ENCODE measurements at regions not wholly inside any gene's neighbourhood (a gene's known extent, or its start where the extent isn't known, plus 50 kb on each side); places are given as distances from the start of the nearest gene placed in this dataset.
A peak's percentile ranks its signal among the peaks of the same experiment; 100 is the strongest.

DNA sequence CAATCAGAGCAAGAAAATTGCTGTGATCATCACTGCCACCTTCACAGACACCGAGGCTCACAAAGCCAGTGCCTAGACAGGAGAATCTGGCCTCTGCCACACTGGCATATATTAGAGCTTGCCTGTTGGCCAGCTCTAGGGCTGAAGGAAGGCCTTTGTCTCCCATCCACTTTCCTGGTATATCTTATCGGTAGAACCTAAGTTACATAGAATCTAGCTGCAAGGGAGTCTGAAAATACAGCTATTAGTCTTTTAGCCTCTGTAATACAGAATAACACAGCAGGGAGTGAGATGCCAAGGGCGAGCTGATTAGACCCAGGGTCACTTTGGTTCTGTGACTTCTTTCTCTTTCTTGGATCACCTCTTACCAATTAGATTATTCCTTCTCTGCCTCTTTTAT lies 154.9 kb upstream of the KL start:
- DNase-seq (ENCODE audit: low spot score) = no peak

DNA sequence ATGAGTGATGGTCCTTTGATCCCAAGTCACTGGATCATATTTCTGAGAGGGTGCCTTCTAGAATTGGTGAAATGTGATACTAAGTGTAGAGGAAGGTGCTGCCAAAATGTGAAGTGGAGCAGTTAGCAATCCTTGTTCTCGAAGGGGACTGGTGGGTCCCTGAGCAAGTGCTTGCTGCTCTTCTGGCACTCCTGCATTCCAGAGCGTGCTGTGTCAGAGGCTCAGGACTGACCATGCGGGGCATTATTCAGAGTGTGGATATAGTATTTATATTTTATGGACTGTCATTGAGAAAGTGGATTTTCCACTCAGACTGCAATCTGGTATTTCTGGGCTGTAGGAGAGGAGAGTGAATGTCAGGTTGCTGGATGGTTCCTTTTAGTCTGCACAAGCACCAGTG lies 152.6 kb upstream of the KL start:
- DNase-seq (ENCODE audit: low spot score) = no peak

DNA sequence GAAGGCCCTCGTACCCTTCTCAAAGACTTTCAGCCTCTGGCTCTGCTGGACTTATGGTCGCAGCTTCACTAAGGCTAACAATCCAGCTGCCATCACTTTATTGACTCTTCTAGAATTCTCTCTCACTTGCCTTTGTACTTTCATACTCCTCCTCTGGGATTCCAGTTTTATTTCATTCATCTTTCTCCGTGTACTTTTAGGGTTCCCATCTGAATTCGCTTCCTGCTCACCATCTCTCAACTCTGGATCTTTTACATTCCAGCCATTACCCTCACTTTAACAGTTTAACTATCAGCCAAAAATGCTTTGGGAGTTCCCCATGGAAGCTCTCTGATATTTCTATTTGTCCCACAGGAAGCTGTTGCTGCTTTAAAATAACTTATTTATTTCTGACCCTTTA lies 149.3 kb upstream of the KL start:
- no peak for DNase-seq (ENCODE audit: low spot score)

DNA sequence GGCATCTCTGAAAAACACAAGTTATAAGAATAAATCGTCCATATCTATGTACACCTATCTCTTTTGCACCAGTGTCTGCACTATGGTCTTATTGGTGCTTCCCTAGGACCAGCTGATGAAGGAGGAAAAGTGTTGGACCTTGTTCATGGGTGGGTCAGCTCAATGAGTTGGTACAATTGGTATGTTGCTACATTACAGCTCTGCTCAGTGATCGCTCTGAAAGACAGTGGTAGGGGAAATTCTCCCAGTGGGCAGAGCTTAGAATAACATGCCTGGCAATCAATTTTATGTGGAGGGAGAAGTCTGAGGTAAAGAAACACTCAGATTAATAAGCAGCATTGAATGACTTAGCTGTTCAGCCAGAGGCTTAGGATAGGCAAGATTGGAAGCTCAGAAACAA lies 138.7 kb upstream of the KL start:
- DNase-seq (ENCODE audit: low spot score) = no peak

DNA sequence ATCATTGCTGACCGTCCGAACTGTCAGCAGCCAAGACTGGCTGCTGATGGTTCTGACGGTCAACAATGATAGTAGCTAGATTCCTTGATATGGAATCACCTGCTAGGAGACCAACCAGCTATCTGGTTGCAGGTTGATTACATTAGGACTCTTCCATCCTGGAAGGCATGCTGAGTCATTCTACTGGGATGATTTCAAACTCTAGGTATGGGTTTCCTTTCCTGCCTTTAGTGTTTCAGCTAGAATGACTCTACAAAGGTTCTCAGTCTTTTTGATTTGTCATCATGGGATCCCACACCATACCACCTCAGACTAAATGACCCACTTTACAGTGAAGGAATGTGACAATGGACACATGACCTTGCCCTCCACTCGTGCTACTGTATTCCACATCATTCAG lies 138.1 kb upstream of the KL start:
- no peak for DNase-seq (ENCODE audit: low spot score)

DNA sequence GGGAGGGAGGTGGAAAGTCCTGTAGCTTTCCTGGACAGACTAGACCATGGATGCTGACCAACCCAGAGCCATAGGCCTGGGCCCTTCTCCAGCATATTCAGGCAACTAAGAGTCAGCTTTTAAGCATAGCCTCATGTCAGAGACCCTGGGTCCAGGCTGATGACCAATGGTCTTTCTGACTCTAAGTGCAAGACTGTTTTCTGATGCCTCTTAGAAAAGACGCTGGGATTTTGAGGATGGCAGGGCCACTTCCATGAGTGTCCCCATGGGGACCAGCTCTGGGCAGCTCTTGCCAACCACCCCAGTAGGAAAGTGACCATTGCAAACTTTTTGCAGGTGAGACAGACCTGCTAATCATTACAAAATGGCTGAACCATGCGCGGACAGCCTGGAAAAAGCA lies 135.6 kb upstream of the KL start:
- DNase-seq (ENCODE audit: low spot score) = no peak

DNA sequence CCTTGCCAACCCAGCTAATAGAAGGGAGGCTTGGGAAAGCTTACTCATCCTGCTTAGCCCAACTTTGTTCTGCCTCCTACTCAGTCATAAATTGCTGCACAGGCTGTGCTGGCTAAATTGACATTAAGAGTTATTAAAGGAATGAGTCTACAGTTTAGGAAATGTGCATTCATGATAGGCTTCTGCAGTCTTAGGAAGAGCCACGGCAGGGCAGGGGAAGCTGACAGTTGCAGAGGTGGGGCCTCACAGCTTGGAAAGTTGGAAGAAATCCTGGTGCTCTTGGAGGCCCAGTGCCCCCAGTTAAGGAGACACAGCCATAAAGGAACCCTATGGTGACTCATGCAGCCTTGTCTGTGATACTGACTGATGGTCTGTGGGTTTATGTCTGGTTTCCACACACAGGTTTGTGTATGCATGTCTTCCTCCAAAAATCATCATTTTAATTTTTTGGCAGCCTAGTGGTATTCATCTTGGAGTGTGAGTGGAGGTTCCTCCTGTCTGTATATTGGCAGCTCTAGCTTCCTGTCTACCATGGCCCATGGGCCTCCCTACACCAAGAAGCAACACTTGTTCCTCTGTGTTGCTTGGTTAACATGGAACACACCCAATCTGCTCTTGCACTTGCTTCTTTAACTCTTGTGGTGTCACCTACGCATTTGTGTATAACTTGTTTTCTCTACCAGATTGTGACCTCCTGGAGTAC lies 135.0 kb upstream of the KL start:
- peak; percentile 22 for DNase-seq (ENCODE audit: low spot score)

DNA sequence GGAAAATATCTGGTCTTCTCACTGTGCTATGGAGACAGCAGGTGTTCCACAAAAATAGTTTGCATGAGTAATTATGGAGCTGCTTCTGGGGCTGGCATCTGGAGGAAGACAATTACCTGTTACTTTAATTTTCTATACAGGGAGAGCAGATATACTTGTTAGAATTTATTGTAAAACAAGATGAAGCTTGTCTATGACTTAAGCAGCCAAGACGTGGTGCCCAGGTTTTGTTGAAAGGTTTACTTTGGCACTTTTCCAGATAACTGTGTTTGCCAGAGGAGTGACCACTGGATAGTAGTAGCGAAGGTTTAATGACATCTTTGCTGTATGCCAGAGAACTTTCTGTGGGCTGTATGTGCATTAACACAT lies 134.5 kb upstream of the KL start:
- DNase-seq (ENCODE audit: low spot score) = no peak

DNA sequence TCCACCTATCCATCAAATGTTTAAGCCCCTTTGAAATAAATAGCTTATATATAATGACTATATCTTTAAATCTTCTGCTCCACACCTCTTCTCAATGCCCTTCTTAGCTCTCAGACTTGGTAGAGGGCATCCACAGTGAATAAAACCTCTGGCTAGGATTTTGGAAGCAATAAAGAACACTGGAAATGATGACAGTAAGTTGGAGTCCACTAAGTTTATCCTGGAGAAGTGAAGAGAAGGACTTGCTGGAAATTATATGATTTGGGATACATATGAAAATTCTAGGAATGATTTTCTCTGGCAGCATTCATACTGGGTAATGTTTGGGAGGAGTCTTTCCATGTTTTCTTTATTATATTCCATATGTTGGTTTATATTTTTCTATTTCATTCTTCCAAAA lies 133.5 kb upstream of the KL start:
- DNase-seq (ENCODE audit: low spot score) = no peak

DNA sequence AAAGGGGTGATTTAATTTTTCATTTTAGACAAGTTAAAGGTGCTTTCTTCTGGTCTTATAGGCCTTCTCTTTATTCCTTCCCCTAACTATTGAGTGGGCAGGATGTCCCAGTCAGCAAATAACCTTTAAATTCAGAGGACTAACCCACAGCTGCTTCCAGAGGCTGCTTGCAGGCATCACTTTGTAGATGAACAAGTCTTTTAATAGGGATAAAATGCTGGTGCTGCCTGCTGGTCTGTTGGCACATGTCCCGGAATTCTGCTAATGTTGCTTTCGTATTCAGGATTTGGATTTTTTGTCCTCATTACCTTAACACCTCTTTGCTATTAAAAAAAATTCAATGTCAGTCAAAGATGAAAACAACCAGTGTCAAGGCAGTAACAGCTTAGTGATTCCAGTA lies 132.7 kb upstream of the KL start:
- peak; percentile 34 for DNase-seq (ENCODE audit: low spot score)

DNA sequence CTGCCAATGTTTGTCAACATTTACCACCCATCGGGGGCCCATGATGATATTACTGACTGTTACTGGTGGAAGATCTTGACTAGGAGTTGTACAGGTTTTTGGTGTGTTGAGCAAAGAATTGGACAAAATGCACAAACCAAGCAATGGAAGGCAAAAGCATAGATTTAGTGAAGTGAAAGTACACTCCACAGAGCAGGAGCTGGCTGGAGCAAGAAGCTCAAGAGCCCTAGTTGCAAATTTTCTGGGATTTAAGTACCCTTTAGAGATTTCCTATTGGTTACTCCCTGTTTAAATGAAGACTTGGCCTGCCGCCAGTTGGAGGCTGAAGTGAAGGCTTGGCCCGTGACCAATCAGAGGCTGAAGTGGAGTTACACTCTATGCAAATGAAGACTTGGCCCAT lies 128.6 kb upstream of the KL start:
- DNase-seq (ENCODE audit: low spot score) = no peak

DNA sequence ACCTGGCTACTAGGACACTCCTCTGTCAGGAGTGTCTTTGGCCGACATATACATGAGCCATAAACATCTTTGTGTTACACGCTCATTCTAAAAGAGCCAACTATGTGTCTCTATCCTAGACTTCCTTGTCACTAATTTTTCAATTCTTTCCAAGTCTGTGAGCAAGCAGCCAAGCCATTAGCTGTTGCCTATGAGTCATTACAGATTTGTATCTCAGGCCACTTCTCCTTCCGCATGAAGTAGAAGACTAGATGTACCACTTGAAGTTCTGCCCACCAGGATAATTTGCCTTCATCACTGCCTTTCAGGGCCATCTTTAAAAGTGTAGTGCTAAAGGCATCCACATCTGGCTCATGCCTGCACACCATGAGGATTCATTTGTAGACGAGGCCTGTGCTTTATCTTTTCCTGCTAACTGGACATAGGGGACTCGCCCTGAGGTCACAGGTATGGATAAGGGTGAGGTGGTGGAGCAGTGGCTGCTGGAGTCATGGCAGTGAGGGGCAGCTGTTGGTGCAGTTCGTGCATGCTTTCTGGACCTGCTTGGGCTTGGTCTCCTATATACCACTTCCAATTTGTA lies 126.1 kb upstream of the KL start:
- no peak for DNase-seq (ENCODE audit: low spot score)

DNA sequence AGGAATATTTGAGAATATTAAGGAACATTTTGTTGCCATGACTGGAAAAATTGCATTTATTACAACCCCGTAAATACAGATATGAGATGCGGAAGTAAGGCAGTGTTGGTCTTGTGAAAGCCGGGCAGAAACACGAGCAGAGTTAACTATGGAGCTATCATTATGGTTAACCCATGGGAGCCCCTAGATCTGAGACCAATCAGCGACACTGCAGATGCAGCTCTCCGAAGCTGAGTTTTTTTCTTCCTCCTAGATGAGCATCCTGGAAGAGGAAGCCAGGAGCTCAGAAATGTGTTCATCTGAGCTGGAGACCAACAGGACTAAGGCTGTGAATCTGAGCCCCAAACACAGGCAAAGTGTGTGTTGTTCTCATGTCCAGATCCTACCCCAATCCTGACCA lies 123.0 kb upstream of the KL start:
- DNase-seq (ENCODE audit: low spot score) = no peak

DNA sequence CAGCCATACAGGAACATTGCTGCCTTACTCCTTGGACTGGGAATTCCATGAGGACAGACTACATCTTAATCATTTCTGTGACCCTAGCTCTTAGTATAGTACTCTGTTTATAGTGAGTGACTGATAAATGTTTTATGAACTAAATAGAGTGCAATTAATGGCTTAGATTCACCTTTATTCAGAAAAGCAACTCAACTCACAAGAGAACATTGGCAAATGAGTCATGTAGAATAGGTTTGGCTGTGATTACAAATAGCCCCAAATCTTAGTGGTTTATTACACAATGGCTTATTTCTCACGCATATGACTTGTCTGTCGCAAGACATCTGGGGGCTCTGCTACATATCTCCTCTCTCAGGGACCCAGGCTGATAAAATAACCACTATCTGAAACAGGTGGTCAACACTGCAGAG lies 121.6 kb upstream of the KL start:
- no peak for DNase-seq (ENCODE audit: low spot score)

DNA sequence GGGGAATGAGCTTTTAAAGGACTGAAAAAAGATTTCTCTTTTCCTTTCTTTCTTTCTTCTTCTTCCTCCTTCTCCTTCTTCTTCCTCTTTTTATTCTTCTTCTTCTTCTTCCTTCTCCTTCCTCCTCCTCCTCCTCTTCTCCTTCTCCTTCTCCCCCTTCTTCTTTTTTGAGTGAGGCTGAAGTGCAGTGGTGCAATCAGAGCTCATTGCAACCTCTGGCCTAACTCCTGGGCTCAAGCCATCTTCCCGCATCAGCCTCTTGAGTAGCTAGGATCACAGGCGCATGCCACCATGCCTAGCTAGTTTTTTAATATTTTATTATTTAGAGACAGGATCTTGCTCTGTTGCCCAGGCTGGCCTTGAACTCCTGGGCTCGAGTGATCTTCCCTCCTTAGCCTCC lies 120.9 kb upstream of the KL start:
- no peak for DNase-seq (ENCODE audit: low spot score)

DNA sequence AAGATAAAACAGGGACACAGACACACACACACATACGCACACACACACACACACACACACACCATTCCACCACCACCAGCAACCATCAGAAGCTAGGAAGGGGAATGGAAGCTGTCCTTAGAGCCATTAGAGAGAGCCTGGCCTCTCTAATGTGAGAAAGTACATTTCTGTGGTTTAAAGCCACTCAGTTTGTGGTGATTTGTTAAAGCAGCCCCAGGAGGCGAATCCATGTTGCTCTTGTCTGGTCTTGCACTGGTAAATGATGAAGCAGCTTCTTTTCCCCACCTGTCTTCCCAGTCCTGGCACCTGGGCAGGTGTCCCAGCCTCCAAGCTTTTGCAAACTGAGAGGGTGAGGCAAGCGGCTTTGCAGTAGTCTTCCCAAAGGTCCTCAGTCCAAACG lies 118.9 kb upstream of the KL start:
- DNase-seq (ENCODE audit: low spot score) = no peak

DNA sequence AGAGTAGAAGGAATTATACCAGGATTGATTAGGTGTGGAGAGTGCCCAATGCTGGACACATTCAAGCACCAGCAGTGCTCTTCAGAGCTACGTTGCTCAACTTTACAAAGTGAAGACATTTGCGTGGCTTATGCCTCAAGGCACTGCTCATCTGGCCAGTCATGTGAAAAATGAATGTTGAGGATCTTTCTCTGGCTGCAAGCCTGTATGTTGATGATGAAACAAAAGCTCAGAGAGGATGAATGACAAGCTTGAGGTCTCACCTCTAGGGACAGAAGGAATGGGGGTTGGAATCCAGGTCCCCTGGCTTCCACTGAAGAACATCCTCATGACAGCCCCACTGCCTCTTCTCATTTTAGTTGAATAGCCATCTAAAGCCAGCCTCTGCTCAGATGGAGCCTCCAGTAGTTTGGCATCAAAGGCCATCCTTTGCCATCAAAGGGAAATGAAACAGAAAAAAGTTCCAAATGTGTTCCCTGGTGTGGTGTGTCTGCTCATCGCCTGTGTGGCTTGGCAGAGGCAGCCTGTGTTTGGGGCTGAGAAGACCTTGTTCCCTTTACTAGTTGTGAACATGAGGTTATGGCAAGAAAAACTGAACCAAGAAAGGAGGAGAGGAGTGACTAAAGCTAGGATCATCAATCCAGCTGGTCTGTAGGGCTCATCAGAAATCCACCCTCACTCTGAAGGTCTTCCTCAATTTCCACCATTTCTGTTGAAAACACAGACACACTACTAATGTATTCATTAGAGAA lies 114.0 kb upstream of the KL start:
- DNase-seq (ENCODE audit: low spot score) = no peak

DNA sequence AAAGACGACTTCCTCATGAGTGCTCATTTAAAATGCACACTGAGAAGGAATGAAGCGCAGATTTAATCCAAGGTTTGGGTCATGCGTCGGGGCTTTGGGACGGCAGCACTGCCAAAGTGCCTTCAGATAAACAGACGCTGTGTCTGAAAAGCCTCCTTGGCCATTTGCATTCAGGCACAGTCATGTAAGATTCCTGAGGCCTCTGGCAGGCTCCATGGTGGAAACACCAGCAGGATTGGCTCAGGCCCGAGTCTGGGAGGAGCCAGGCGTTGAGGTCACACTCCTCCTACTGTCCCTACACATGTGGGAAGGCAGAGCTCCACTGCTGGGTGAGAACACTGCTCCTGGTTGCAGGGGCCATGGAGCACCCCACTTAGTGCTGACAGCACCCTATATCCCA lies 113.3 kb upstream of the KL start:
- DNase-seq (ENCODE audit: low spot score) = peak; percentile 82

DNA sequence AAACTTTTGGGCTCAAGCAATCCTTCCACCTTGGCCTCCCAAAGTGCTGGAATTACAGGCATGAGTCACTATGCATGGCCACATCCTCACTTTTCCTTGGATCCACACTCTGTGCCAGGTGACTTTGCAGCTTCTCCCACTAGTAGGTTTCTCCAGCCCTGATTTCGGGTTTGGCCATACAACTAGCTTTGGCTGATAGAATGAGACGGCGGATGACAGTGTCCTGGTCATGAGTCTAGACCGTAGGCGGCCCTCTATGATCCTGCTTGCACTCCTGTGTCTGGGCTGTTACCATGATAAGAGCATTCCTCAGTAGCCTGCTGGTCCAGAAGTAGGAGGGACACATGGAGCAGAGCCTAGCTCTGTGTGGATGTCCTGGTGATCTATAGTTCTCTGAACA lies 112.5 kb upstream of the KL start:
- DNase-seq (ENCODE audit: low spot score) = no peak

DNA sequence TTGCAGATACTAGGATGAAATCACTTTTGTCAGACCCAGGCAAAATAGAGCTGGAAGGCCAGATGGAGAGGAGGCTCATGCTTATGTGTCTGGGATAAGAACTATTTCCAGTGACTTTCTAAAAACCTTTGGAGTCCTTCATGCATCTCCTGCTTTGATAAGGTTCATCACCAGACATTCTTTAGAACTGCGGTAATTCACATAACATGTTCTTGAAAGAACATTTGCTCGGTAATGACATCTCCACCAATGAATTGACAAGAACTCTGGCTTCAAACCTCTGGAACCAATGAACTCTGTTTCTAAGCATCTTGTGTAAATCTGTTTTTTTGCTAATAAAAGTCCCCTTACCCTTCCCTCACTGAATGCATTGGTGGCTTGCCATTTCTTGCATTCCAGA lies 112.0 kb upstream of the KL start:
- no peak for DNase-seq (ENCODE audit: low spot score)

DNA sequence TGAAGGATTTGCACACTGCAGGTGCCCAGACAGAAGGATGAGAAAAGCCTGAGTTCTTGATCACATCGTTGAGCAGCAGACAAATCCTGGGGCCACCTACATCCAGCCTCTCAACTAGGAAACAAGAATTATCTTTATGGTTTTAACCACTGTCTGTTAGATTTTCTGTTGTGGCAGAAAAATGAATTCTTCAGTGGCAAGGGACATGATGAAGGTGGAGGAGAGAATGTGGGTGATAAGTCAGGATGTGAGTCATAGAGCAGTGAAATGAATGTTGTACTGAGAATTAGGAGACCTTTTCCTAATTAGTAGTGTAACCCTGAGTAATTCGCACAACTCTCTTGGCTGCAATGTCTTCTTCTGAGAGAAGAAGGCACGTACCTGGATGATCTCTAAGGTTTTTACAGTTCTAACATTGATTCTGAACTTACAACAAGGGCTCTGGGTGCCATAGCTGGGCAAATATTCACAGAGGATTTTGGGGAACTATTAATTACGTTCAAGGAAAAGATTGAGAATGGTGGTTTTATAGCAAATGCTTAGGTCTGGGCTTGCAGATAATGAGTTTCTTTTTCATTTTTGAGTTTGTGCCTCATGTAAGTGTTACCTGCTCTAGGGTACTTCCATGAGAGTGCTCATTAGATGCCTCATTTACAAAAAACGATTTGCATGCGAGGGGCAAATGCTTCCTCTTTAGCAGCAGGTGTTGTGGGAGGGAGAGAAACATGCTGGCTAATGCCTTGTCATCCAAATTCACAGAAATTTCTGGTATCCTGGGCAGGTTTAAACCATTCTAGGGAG lies 111.0 kb upstream of the KL start:
- DNase-seq (ENCODE audit: low spot score) = no peak

DNA sequence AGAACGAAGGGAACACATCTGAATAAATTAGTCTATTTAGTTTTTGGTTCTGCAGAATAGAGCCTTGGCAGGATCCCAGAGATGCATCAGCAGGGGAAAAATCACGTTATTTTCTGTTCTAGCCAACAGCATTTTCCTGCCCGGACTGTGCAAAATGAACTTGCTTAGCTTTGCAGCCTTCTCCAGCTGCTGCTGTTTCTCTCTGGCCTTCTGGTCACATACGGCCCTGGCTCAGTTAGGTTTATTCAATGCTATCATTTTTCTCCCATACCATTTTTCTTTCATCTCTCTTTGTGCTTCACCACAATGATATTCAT lies 110.4 kb upstream of the KL start:
- DNase-seq (ENCODE audit: low spot score) = no peak

DNA sequence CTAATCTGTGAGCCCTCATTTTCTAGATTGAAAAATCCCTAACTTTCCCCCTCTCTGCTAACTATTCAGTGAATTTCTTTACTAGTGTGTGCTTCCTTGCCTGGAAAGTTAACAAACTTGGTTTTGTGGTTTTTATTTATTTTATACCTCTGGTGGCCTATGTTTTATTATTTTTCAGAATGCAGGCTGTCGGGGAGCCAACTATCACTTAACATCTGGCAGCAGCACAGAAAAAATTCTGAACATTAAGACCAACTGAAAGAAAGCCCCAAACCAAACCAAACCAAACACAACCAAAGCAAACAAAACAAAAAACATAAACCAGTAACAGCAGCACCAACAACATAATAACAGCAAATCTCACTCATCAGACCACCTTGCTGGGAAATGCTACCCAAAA lies 109.0 kb upstream of the KL start:
- DNase-seq (ENCODE audit: low spot score) = no peak

Data from AG08396 (cell line).